ENCODE measurements at regions not wholly inside any gene's neighbourhood (a gene's known extent, or its start where the extent isn't known, plus 50 kb on each side); places are given as distances from the start of the nearest gene placed in this dataset.

- Histone ChIP-seq H3K9me3 (no peaks in the 10 kb centered on the region), H3K36me3 (no peaks in the 10 kb centered on the region), H3K4me3 (no peak overlapping the region), H3K4me1 (peaks cover 0 to 73% (median 43%) of the 10 kb centered on the region in 4 donors), H3K27me3 (no peaks in the 10 kb centered on the region), H3K27ac (peak overlapping the region; percentile 73 to 77)
- intact Hi-C loops (cut with DNase I; ENCODE audit: low total_unique reads) = no loop called here
- TF ChIP-seq CTCF (IDR thresholded peaks at IDR 0.05) = no peak
- DNase-seq = no peak
Observed at GRCh38 chr10:59077855-59078254, 98.6 kb upstream of the PHYHIPL start.

- Histone ChIP-seq H3K36me3 (no peaks in the 10 kb centered on the region), H3K9me3 (no peaks in the 10 kb centered on the region), H3K4me1 (peaks cover 0 to 78% (median 43%) of the 10 kb centered on the region in 4 donors), H3K4me3 (no peak overlapping the region), H3K27ac (peak overlapping the region; percentile 73 to 77), H3K27me3 (no peaks in the 10 kb centered on the region)
- TF ChIP-seq CTCF (IDR thresholded peaks at IDR 0.05) = no peak
- no peak for DNase-seq
- intact Hi-C loops (cut with DNase I; ENCODE audit: low total_unique reads) = no loop called here
Observed at GRCh38 chr10:59078978-59079377, 97.5 kb upstream of the PHYHIPL start.

GRCh38 chr10:59079386-59080226 lies 96.8 kb upstream of the PHYHIPL start:
- no peak overlapping the region for H3K4me3 ChIP-seq
- no peaks in the 10 kb centered on the region for H3K36me3 ChIP-seq
- no peak for TF ChIP-seq CTCF (IDR thresholded peaks at IDR 0.05)
- H3K4me1 ChIP-seq = peaks cover 0 to 80% (median 43%) of the 10 kb centered on the region in 4 donors
- no peak for DNase-seq
- intact Hi-C loops (cut with DNase I; ENCODE audit: low total_unique reads) = no loop called here
- no peaks in the 10 kb centered on the region for H3K27me3 ChIP-seq
- H3K9me3 ChIP-seq = no peaks in the 10 kb centered on the region
- peak overlapping the region; percentile 73 to 77 for H3K27ac ChIP-seq

DNA sequence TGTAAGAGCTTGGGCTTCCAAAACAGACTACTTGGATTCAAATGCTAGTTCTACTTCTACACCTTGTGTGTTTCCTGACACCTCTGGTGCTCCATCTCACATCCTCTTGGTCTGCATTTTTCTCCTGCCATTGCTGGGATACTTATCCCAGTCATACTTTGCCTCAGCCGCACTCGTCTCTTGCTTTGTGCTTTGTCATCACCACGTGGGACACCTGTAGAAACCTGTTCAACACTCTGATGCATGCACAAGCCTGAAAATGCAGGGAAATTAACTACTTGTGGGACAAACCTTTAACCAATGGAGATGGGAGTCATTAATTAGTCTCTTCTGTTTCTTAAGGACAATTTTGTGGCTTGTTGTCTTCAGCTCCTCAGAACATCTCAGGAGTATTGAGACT lies 94.2 kb upstream of the PHYHIPL start:
- no peak for DNase-seq
- peaks cover 0 to 73% (median 35%) of the 10 kb centered on the region in 4 donors for H3K4me1 ChIP-seq
- intact Hi-C loops (cut with DNase I; ENCODE audit: low total_unique reads) = no loop called here
- no peak for TF ChIP-seq CTCF (IDR thresholded peaks at IDR 0.05)
- no peaks in the 10 kb centered on the region for H3K9me3 ChIP-seq
- no peaks in the 10 kb centered on the region for H3K36me3 ChIP-seq
- H3K4me3 ChIP-seq = no peak overlapping the region
- peak overlapping the region in 1 of 2 donors; percentile 77 for H3K27ac ChIP-seq
- no peaks in the 10 kb centered on the region for H3K27me3 ChIP-seq

DNA sequence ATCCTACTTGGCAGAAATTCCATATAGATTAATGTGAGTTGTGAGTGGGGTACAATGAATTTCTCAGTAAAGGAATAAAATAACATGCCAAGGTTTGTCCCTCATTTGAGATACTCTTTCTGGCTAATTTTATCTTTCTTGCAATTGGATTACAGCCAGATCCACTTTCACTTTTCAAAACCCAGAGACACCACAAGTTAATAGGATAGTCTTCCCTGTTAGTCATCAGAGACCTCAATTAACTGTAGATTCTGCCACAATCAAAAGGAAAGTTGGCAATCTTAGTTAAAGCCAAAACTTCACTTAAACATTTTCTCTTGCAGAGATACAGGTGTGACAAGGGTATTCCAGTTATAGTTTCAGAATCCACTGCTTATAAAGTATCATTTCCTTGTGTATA lies 91.4 kb upstream of the PHYHIPL start:
- H3K27me3 ChIP-seq = no peaks in the 10 kb centered on the region
- intact Hi-C loops (cut with DNase I; ENCODE audit: low total_unique reads) = no loop called here
- H3K27ac ChIP-seq = no peak overlapping the region
- H3K9me3 ChIP-seq = no peaks in the 10 kb centered on the region
- H3K4me3 ChIP-seq = no peak overlapping the region
- TF ChIP-seq CTCF (IDR thresholded peaks at IDR 0.05) = no peak
- no peaks in the 10 kb centered on the region for H3K36me3 ChIP-seq
- no peak for DNase-seq
- H3K4me1 ChIP-seq = peaks cover 0 to 52% (median 13%) of the 10 kb centered on the region in 4 donors

Measured in tibial artery (tissue), 4 donors.